ENCODE measurements at regions not wholly inside any gene's neighbourhood (a gene's known extent, or its start where the extent isn't known, plus 50 kb on each side); places are given as distances from the start of the nearest gene placed in this dataset.

- TF ChIP-seq CTCF (IDR thresholded peaks at IDR 0.05; ENCODE audit: insufficient read depth, missing control alignments): no peak
- no peak for FAIRE-seq
Measured at GRCh38 chr2:5111581-5111980, 580.6 kb upstream of the SOX11 start.

GRCh38 chr2:5119046-5119445 is 573.1 kb upstream of the SOX11 start:
- DNase-seq (ENCODE audit: insufficient read length, low spot score) (no peak), FAIRE-seq (no peak)
- TF ChIP-seq CTCF (IDR thresholded peaks at IDR 0.05; ENCODE audit: insufficient read depth, missing control alignments): no peak

More at GRCh38 chr2:5111581-5111980, 580.6 kb upstream of the SOX11 start:
- no peak for DNase-seq (ENCODE audit: insufficient read length, low spot score)

- FAIRE-seq: no peak
- no peak for DNase-seq (ENCODE audit: insufficient read length, low spot score)
- no peak for TF ChIP-seq CTCF (IDR thresholded peaks at IDR 0.05; ENCODE audit: insufficient read depth, missing control alignments)
Measured at GRCh38 chr2:5121121-5121520, 571.1 kb upstream of the SOX11 start.

- FAIRE-seq (no peak), DNase-seq (ENCODE audit: insufficient read length, low spot score) (no peak)
- TF ChIP-seq CTCF (IDR thresholded peaks at IDR 0.05; ENCODE audit: insufficient read depth, missing control alignments): no peak
Measured at GRCh38 chr2:5121642-5122041, 570.5 kb upstream of the SOX11 start.

GRCh38 chr2:5123582-5124196 is 568.5 kb upstream of the SOX11 start:
- FAIRE-seq (no peak), DNase-seq (ENCODE audit: insufficient read length, low spot score) (no peak)
- no peak for TF ChIP-seq CTCF (IDR thresholded peaks at IDR 0.05; ENCODE audit: insufficient read depth, missing control alignments)

GRCh38 chr2:5125017-5125730 is 567.0 kb upstream of the SOX11 start:
- FAIRE-seq (no peak), DNase-seq (ENCODE audit: insufficient read length, low spot score) (no peak)
- TF ChIP-seq CTCF (IDR thresholded peaks at IDR 0.05; ENCODE audit: insufficient read depth, missing control alignments): no peak

GRCh38 chr2:5132281-5132680 is 559.9 kb upstream of the SOX11 start:
- TF ChIP-seq CTCF (IDR thresholded peaks at IDR 0.05; ENCODE audit: insufficient read depth, missing control alignments): no peak
- FAIRE-seq (no peak), DNase-seq (ENCODE audit: insufficient read length, low spot score) (no peak)

All from D721Med (cell line).